ENCODE measurements at regions not wholly inside any gene's neighbourhood (a gene's known extent, or its start where the extent isn't known, plus 50 kb on each side); places are given as distances from the start of the nearest gene placed in this dataset.
A peak's percentile ranks its signal among the peaks of the same experiment; 100 is the strongest.

- Histone ChIP-seq H3K4me1 (no peaks in the 10 kb centered on the region), H3K9me3 (no peaks in the 10 kb centered on the region), H3K27ac (no peak overlapping the region), H3K4me3 (no peak overlapping the region), H3K27me3 (no peaks in the 10 kb centered on the region), H3K36me3 (no peaks in the 10 kb centered on the region)
- TF ChIP-seq CTCF (IDR thresholded peaks at IDR 0.05) (peak in 4 of 5 experiments; percentile 32 to 54 (median 46)), POLR2A (IDR thresholded peaks at IDR 0.05) (no peak), EP300 (IDR thresholded peaks at IDR 0.05; ENCODE audit: low read depth) (no peak), POLR2AphosphoS5 (IDR thresholded peaks at IDR 0.05) (no peak)
- DNase-seq: peak; percentile 19
- in situ Hi-C loops (cut with MboI; ENCODE audit: low pct_ligation_motif_present in 1 of 4, low pct_unique_long_range_greater_than_20kb in 1 of 4, low sequenced_read_pairs in 3 of 4): loop anchor here in 1 of 4 donors (25.0 kb wide), 1 partner anchor 101 kb away; no protein-coding TSS in a partner anchor
- 30 to 36% methylated on average over 1 to 3 of the region's 3 CpGs for WGBS, 2 donors (ENCODE audit: low coverage in 1 of 2)
- intact Hi-C loops (cut with DNase I; ENCODE audit: low total_unique reads): no loop called here
These were observed 1541.9 kb upstream of the PIK3C3 start for GRCh38 chr18:40413160-40413559.

GRCh38 chr18:40412410-40412809 is 1542.6 kb upstream of the PIK3C3 start:
- intact Hi-C loops (cut with DNase I; ENCODE audit: low total_unique reads) (no loop called here), in situ Hi-C loops (cut with MboI; ENCODE audit: low pct_ligation_motif_present in 1 of 4, low pct_unique_long_range_greater_than_20kb in 1 of 4, low sequenced_read_pairs in 3 of 4) (loop anchor here in 1 of 4 donors (25.0 kb wide), 1 partner anchor 100 kb away; no protein-coding TSS in a partner anchor)
- TF ChIP-seq CTCF (IDR thresholded peaks at IDR 0.05): no peak
- H3K4me1 ChIP-seq: no peaks in the 10 kb centered on the region
- no peaks in the 10 kb centered on the region for H3K36me3 ChIP-seq
- no peak overlapping the region for H3K4me3 ChIP-seq
- no peak overlapping the region for H3K27ac ChIP-seq
- no peaks in the 10 kb centered on the region for H3K27me3 ChIP-seq
- no peaks in the 10 kb centered on the region for H3K9me3 ChIP-seq
- DNase-seq: no peak
- WGBS, 2 donors (ENCODE audit: low coverage in 1 of 2): 65 to 73% methylated on average over 2 to 3 of the region's 3 CpGs

DNA sequence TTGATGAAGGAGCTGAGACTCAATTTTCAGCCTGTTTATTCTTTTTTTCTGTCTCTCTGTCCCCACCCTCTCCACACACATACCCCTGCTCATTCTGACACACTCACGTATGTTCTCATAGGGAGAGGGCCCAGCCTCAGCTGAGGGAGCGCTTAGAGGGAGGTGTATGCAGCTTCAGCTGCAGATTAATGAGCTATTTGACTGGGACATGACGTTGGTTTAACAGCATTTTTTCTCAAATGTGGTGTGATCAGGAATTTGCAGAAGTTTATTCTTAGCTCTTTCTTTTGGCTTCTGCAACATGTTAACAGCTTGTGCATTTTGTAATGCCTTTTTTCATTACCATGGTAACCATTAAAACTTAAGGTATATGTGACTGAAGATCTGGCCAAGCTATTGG is 1547.1 kb upstream of the PIK3C3 start:
- TF ChIP-seq CTCF (IDR thresholded peaks at IDR 0.05): no peak
- TF ChIP-seq EP300 (IDR thresholded peaks at IDR 0.05; ENCODE audit: low read depth): no peak
- no peak for TF ChIP-seq POLR2AphosphoS5 (IDR thresholded peaks at IDR 0.05)
- no peak for TF ChIP-seq POLR2A (IDR thresholded peaks at IDR 0.05)
- DNase-seq: no peak
- WGBS, 2 donors (ENCODE audit: low coverage in 1 of 2): 55 to 58% methylated on average over 3 of the region's 3 CpGs

DNA sequence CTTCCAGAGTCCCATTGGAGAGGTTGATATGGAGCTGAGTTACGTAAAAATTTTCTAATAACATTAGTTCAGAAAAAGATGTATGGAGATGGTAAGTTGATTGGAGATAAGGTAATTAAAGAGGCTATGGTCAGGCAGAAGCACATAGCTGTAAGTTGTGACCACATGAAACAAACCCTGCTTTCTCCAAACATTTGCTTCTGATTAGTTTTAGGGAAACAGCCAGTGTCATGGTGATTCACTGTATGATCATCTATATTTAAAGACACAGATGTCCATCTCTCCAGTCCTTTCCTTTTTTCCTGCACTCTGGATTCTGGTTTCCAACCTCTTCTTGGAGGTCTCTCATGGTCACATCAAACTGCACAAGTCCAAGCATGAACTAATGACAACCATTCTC is 1550.8 kb upstream of the PIK3C3 start:
- intact Hi-C loops (cut with DNase I; ENCODE audit: low total_unique reads) (no loop called here), in situ Hi-C loops (cut with MboI; ENCODE audit: low pct_ligation_motif_present in 1 of 4, low pct_unique_long_range_greater_than_20kb in 1 of 4, low sequenced_read_pairs in 3 of 4) (loop anchor here in 1 of 4 donors (25.0 kb wide), 1 partner anchor 92 kb away; no protein-coding TSS in a partner anchor)
- Histone ChIP-seq H3K4me3 (no peak overlapping the region), H3K36me3 (no peaks in the 10 kb centered on the region), H3K9me3 (no peaks in the 10 kb centered on the region), H3K4me1 (no peaks in the 10 kb centered on the region), H3K27me3 (no peaks in the 10 kb centered on the region), H3K27ac (no peak overlapping the region)
- DNase-seq: no peak
- 84 to 100% methylated on average over 1 of the region's 1 CpG for WGBS, 2 donors (ENCODE audit: low coverage in 1 of 2)
- TF ChIP-seq POLR2AphosphoS5 (IDR thresholded peaks at IDR 0.05) (no peak), CTCF (IDR thresholded peaks at IDR 0.05) (no peak), POLR2A (IDR thresholded peaks at IDR 0.05) (no peak), EP300 (IDR thresholded peaks at IDR 0.05; ENCODE audit: low read depth) (no peak)

More for the DNA sequence above, 1547.1 kb upstream of the PIK3C3 start:
- Histone ChIP-seq H3K4me1 (no peaks in the 10 kb centered on the region), H3K36me3 (no peaks in the 10 kb centered on the region), H3K4me3 (no peak overlapping the region), H3K9me3 (no peaks in the 10 kb centered on the region), H3K27me3 (no peaks in the 10 kb centered on the region), H3K27ac (no peak overlapping the region)
- intact Hi-C loops (cut with DNase I; ENCODE audit: low total_unique reads): no loop called here
- in situ Hi-C loops (cut with MboI; ENCODE audit: low pct_ligation_motif_present in 1 of 4, low pct_unique_long_range_greater_than_20kb in 1 of 4, low sequenced_read_pairs in 3 of 4): loop anchor here in 1 of 4 donors (25.0 kb wide), 1 partner anchor 96 kb away; no protein-coding TSS in a partner anchor
